HCT116 (cell line): ENCODE measurements at regions not wholly inside any gene's neighbourhood (a gene's known extent, or its start where the extent isn't known, plus 50 kb on each side); places are given as distances from the start of the nearest gene placed in this dataset.

ENCODE experiments used
- ATAC-seq: fragments of 200-7000 bp; cut with Tn5 transposase; 2 replicates; pipeline ENCODE4 v1.9.1; 2020; ENCODE audit warnings: mild to moderate bottlenecking, moderate library complexity
- BruUV-seq: library from RNA; stranded (reverse); fragments of 400-500 nt; replicated peaks from 2 replicates; lab custom pipeline; 2021; lab: Mats Ljungman, UMichigan
- CTCF ChIA-PET: fragments of 300-600 bp; sonication (Branson Sonifier 250); formaldehyde crosslinking; loops from one replicate; lab custom pipeline; 2021; ENCODE audit warnings: antibody characterized with exemption; lab: Charles Lee
- POLR2A ChIA-PET: fragments of 300-600, 350-600 bp; sonication (Branson Sonifier 250); formaldehyde crosslinking; loops from one replicate; lab custom pipeline; 2021; ENCODE audit warnings: antibody characterized with exemption; lab: Charles Lee
- RAD21 ChIA-PET, 2 experiments: fragments of 300-600 bp; sonication (Branson Sonifier 250); formaldehyde crosslinking; loops; one replicate each; lab custom pipeline; 2023; ENCODE audit warnings: low total read pairs in 2 of 2; ENCODE audit not compliant: uncharacterized antibody in 2 of 2, unreplicated experiment in 2 of 2, low non-redundant PET in 1 of 2; lab: Charles Lee
- DNase-seq: peaks from one replicate; pipeline ENCODE4 v3.0.0-alpha.2; 2010; ENCODE audit warnings: low read depth, low spot score
- H2AFZ ChIP-seq: fragments of 200-600 bp; shearing (Covaris generic), sonication (generic); 2 replicates; pipeline ENCODE4 v1.6.1; 2017; ENCODE audit warnings: low read depth, mixed run types, mixed read lengths, antibody characterized with exemption, low read length; ENCODE audit not compliant: poor library complexity, severe bottlenecking
- H3K27ac ChIP-seq: 2 replicates; pipeline ENCODE4 v1.5.1; 2012; ENCODE audit warnings: low read depth, low read length
- H3K27me3 ChIP-seq: fragments of 200-600 bp; sonication (generic); 2 replicates; pipeline ENCODE4 v1.6.1; 2016; ENCODE audit warnings: mixed run types, low read length, mixed read lengths; ENCODE audit not compliant: insufficient read depth
- H3K36me3 ChIP-seq, 2 experiments: fragments of 200-500 bp in 1 of 2; fragments of 200-600 bp in 1 of 2; sonication (Bioruptor generic) in 1 of 2; sonication (generic) in 1 of 2; 2 replicates each; pipeline versions ENCODE4 v1.5.1 to v1.6.1; 2014 to 2016; ENCODE audit warnings: low read length in 2 of 2, inconsistent platforms in 1 of 2, mixed read lengths in 1 of 2, mixed run types in 1 of 2; ENCODE audit not compliant: insufficient read depth in 2 of 2, control insufficient read depth in 1 of 2
- H3K4me1 ChIP-seq, 2 experiments: fragments of 200-600 bp in 1 of 2; sonication (generic) in 1 of 2; 2 replicates each; pipeline versions ENCODE4 v1.5.1 to v1.6.1; 2012 to 2017; ENCODE audit warnings: low read length in 2 of 2, inconsistent platforms in 1 of 2, mild to moderate bottlenecking in 1 of 2, mixed read lengths in 1 of 2, mixed run types in 1 of 2, moderate library complexity in 1 of 2; ENCODE audit not compliant: insufficient read depth in 2 of 2, control insufficient read depth in 1 of 2
- H3K4me2 ChIP-seq: fragments of 200-600 bp; sonication (generic); 2 replicates; pipeline ENCODE4 v1.6.1; 2017; ENCODE audit warnings: mixed run types, low read length, mixed read lengths
- H3K4me3 ChIP-seq, 2 experiments: fragments of 200-600 bp in 1 of 2; sonication (generic) in 1 of 2; replicated peaks in 1 of 2; 2 replicates each; pipeline ENCODE4 v1.5.1; 2011 to 2016; ENCODE audit warnings: low read length in 2 of 2, control low read depth in 1 of 2, low read depth in 1 of 2, mild to moderate bottlenecking in 1 of 2, mixed read lengths in 1 of 2, mixed run types in 1 of 2
- H3K79me2 ChIP-seq: fragments of 200-600 bp; sonication (generic); 2 replicates; pipeline ENCODE4 v1.6.1; 2017; ENCODE audit warnings: mild to moderate bottlenecking, mixed run types, low read length, moderate library complexity, mixed read lengths; ENCODE audit not compliant: insufficient read depth
- H3K9ac ChIP-seq: fragments of 200-600 bp; sonication (generic); 2 replicates; pipeline ENCODE4 v1.6.1; 2016; ENCODE audit warnings: low read length, mixed read lengths
- H3K9me2 ChIP-seq: fragments of 200-600 bp; sonication (generic), shearing (Covaris generic); 2 replicates; pipeline ENCODE4 v1.6.1; 2017; ENCODE audit warnings: mixed run types, mild to moderate bottlenecking, moderate library complexity; ENCODE audit not compliant: insufficient read depth
- H3K9me3 ChIP-seq, 2 experiments: fragments of 200-500 bp in 1 of 2; fragments of 200-600 bp in 1 of 2; sonication (Bioruptor generic) in 1 of 2; sonication (generic) in 1 of 2; 2 replicates each; pipeline ENCODE4 v1.6.1; 2014 to 2017; ENCODE audit warnings: low read length in 2 of 2, mixed read lengths in 2 of 2, inconsistent platforms in 1 of 2, low read depth in 1 of 2, mild to moderate bottlenecking in 1 of 2, mixed run types in 1 of 2, moderate library complexity in 1 of 2; ENCODE audit not compliant: control insufficient read depth in 1 of 2, insufficient read depth in 1 of 2
- H4K20me1 ChIP-seq: fragments of 200-600 bp; sonication (generic), shearing (Covaris generic); 2 replicates; pipeline ENCODE4 v1.6.1; 2017; ENCODE audit warnings: mixed run types, mild to moderate bottlenecking, moderate library complexity; ENCODE audit not compliant: insufficient read depth
- ELF1 ChIP-seq: IDR thresholded peaks from 2 replicates; pipeline ENCODE4 v1.6.1; 2012; ENCODE audit warnings: low read depth, borderline replicate concordance
- EZH2 ChIP-seq: fragments of 200-600 bp; sonication (generic); IDR thresholded peaks from 2 replicates; pipeline ENCODE4 v1.6.1; 2017; ENCODE audit warnings: antibody characterized with exemption, mixed run types
- EZH2phosphoT487 ChIP-seq: fragments of 200-600 bp; IDR thresholded peaks from 2 replicates; pipeline ENCODE4 v1.6.1; 2018; ENCODE audit warnings: antibody characterized with exemption, borderline replicate concordance
- FOSL1 ChIP-seq: IDR thresholded peaks from 2 replicates; pipeline ENCODE4 v1.6.1; 2012; ENCODE audit warnings: low read depth
- JUND ChIP-seq: IDR thresholded peaks from 2 replicates; pipeline ENCODE4 v1.6.1; 2012
- POLR2A ChIP-seq: IDR thresholded peaks from 2 replicates; pipeline ENCODE4 v1.7.0; 2011; ENCODE audit warnings: borderline replicate concordance; ENCODE audit not compliant: insufficient read depth, insufficient read length; ENCODE audit errors: extremely low read depth
- POLR2AphosphoS5 ChIP-seq: IDR thresholded peaks from 2 replicates; pipeline ENCODE4 v1.6.1; 2011; ENCODE audit warnings: mild to moderate bottlenecking, low read depth, low read length, moderate library complexity
- YY1 ChIP-seq: IDR thresholded peaks from 2 replicates; pipeline ENCODE4 v1.6.1; 2011; ENCODE audit warnings: low read length, low read depth, moderate library complexity, mild to moderate bottlenecking; ENCODE audit not compliant: insufficient replicate concordance; ENCODE audit errors: extremely low read depth
- ZFX ChIP-seq: fragments of 450-650 bp; IDR thresholded peaks from 2 replicates; pipeline ENCODE4 v1.6.1; 2017
- ZNF274 ChIP-seq: fragments of 200-500 bp; sonication (Bioruptor generic); IDR thresholded peaks from 2 replicates; pipeline ENCODE4 v1.6.1; 2014; ENCODE audit warnings: mild to moderate bottlenecking, low read depth, low read length, inconsistent platforms
- intact Hi-C: fragments of 100-400 bp; cut with micrococcal nuclease; formaldehyde crosslinking; loops from 2 replicates; pipeline ENCODE4 v1.10.0; 2022
- TF ChIP-seq, protein P1 (sequence below): IDR thresholded peaks from 2 replicates; pipeline ENCODE4 v1.6.1; 2012; ENCODE audit warnings: low read depth
- TF ChIP-seq, protein P2 (sequence below), 3 experiments: fragments of 200-600 bp in 1 of 3; sonication (generic) in 1 of 3; IDR thresholded peaks in 2 of 3; conservative IDR thresholded peaks in 1 of 3; 2 replicates each; pipeline ENCODE4 v1.5.1; 2012 to 2017; ENCODE audit warnings: low read depth in 2 of 3, low read length in 2 of 3, antibody characterized with exemption in 1 of 3, borderline replicate concordance in 1 of 3, control low read depth in 1 of 3, mild to moderate bottlenecking in 1 of 3, mixed read lengths in 1 of 3, mixed run types in 1 of 3, moderate library complexity in 1 of 3; ENCODE audit not compliant: insufficient read depth in 1 of 3

DNA sequence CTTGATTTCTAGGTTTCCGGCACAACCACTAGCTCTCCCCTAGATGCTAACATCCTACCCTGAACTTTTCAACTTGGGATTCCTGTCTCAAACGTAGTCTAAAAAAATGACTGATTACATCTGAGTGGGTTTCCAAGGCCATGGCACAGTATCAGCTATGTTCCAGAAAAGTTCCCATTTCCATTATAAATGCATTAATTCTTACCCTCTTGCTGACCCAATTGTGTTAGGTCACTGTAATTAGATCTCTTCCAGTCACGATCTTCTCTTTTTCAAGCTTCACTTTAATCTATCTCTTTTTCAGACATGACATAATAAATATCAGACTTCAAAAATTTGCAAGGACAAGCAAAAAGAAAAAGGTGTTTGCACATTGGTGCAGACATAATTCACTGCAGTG, 50.6 kb upstream of the PDE5A start:
- no TSS peak for BruUV-seq

More for the DNA sequence above, 50.6 kb upstream of the PDE5A start:
- no peaks in the 10 kb centered on the region for H3K36me3 ChIP-seq
- no peak overlapping the region for H2AFZ ChIP-seq
- H3K4me1 ChIP-seq = no peaks in the 10 kb centered on the region
- no peaks in the 10 kb centered on the region for H3K9me3 ChIP-seq
- ChIA-PET POLR2A (no interaction called here), CTCF (no interaction called here), RAD21 (no interaction called here)
- DNase-seq (no peak), ATAC-seq (no peak)
- no peak for TF ChIP-seq POLR2A
- no peak for TF ChIP-seq POLR2AphosphoS5
- no peak for TF ChIP-seq EZH2phosphoT487
- TF ChIP-seq ZFX = no peak
- no peak for TF ChIP-seq YY1
- TF ChIP-seq, protein P1, sequence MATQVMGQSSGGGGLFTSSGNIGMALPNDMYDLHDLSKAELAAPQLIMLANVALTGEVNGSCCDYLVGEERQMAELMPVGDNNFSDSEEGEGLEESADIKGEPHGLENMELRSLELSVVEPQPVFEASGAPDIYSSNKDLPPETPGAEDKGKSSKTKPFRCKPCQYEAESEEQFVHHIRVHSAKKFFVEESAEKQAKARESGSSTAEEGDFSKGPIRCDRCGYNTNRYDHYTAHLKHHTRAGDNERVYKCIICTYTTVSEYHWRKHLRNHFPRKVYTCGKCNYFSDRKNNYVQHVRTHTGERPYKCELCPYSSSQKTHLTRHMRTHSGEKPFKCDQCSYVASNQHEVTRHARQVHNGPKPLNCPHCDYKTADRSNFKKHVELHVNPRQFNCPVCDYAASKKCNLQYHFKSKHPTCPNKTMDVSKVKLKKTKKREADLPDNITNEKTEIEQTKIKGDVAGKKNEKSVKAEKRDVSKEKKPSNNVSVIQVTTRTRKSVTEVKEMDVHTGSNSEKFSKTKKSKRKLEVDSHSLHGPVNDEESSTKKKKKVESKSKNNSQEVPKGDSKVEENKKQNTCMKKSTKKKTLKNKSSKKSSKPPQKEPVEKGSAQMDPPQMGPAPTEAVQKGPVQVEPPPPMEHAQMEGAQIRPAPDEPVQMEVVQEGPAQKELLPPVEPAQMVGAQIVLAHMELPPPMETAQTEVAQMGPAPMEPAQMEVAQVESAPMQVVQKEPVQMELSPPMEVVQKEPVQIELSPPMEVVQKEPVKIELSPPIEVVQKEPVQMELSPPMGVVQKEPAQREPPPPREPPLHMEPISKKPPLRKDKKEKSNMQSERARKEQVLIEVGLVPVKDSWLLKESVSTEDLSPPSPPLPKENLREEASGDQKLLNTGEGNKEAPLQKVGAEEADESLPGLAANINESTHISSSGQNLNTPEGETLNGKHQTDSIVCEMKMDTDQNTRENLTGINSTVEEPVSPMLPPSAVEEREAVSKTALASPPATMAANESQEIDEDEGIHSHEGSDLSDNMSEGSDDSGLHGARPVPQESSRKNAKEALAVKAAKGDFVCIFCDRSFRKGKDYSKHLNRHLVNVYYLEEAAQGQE = no peak
- TF ChIP-seq, protein P2, sequence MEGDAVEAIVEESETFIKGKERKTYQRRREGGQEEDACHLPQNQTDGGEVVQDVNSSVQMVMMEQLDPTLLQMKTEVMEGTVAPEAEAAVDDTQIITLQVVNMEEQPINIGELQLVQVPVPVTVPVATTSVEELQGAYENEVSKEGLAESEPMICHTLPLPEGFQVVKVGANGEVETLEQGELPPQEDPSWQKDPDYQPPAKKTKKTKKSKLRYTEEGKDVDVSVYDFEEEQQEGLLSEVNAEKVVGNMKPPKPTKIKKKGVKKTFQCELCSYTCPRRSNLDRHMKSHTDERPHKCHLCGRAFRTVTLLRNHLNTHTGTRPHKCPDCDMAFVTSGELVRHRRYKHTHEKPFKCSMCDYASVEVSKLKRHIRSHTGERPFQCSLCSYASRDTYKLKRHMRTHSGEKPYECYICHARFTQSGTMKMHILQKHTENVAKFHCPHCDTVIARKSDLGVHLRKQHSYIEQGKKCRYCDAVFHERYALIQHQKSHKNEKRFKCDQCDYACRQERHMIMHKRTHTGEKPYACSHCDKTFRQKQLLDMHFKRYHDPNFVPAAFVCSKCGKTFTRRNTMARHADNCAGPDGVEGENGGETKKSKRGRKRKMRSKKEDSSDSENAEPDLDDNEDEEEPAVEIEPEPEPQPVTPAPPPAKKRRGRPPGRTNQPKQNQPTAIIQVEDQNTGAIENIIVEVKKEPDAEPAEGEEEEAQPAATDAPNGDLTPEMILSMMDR (IDR thresholded peaks at IDR 0.05 in 2 of 3, conservative IDR thresholded peaks at IDR 0.05 in 1 of 3; ENCODE audit: borderline replicate concordance in 1 of 3, insufficient read depth in 1 of 3, low read depth in 2 of 3, low read length in 2 of 3) = no peak
- no peak for TF ChIP-seq EZH2
- no peak for TF ChIP-seq ELF1
- TF ChIP-seq JUND = no peak
- no peak for TF ChIP-seq ZNF274
- no peak for TF ChIP-seq FOSL1
- no peak overlapping the region for H3K9ac ChIP-seq
- H3K79me2 ChIP-seq = no peaks in the 10 kb centered on the region
- no peaks in the 10 kb centered on the region for H3K27me3 ChIP-seq
- no peaks in the 10 kb centered on the region for H4K20me1 ChIP-seq
- no peaks in the 10 kb centered on the region for H3K9me2 ChIP-seq
- no peak overlapping the region for H3K4me3 ChIP-seq
- H3K27ac ChIP-seq = no peak overlapping the region
- intact Hi-C loops = no loop called here
- H3K4me2 ChIP-seq = no peak overlapping the region
